DOHH2 (cell line): ENCODE measurements at regions not wholly inside any gene's neighbourhood (a gene's known extent, or its start where the extent isn't known, plus 50 kb on each side); places are given as distances from the start of the nearest gene placed in this dataset.

Experiments used
- EZH2phosphoT487 ChIP-seq: fragments of 200-600 bp; sonication (generic); IDR thresholded peaks from 2 replicates; pipeline ENCODE4 v1.6.1; 2017; ENCODE audit warnings: borderline replicate concordance, mild to moderate bottlenecking, antibody characterized with exemption, low read length, moderate library complexity, mixed read lengths
- TF ChIP-seq, protein P1 (sequence below): fragments of 200-600 bp; sonication (generic); IDR thresholded peaks from one replicate; pipeline ENCODE4 v1.5.1; 2014; ENCODE audit warnings: antibody characterized with exemption, mild to moderate bottlenecking, low read depth, low read length; ENCODE audit not compliant: poor library complexity, severe bottlenecking

- TF ChIP-seq, protein P1, sequence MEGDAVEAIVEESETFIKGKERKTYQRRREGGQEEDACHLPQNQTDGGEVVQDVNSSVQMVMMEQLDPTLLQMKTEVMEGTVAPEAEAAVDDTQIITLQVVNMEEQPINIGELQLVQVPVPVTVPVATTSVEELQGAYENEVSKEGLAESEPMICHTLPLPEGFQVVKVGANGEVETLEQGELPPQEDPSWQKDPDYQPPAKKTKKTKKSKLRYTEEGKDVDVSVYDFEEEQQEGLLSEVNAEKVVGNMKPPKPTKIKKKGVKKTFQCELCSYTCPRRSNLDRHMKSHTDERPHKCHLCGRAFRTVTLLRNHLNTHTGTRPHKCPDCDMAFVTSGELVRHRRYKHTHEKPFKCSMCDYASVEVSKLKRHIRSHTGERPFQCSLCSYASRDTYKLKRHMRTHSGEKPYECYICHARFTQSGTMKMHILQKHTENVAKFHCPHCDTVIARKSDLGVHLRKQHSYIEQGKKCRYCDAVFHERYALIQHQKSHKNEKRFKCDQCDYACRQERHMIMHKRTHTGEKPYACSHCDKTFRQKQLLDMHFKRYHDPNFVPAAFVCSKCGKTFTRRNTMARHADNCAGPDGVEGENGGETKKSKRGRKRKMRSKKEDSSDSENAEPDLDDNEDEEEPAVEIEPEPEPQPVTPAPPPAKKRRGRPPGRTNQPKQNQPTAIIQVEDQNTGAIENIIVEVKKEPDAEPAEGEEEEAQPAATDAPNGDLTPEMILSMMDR: no peak
- no peak for TF ChIP-seq EZH2phosphoT487
Observed at GRCh38 chr1:90851711-90852050, 134.6 kb upstream of the BARHL2 start.
